ENCODE measurements at regions not wholly inside any gene's neighbourhood (a gene's known extent, or its start where the extent isn't known, plus 50 kb on each side); places are given as distances from the start of the nearest gene placed in this dataset.

GRCh38 chr3:84755860-84756259, 202.9 kb upstream of the CADM2 start:
- TF ChIP-seq SP1 (IDR thresholded peaks at IDR 0.05; ENCODE audit: low read depth, low read length) (no peak), SMC3 (IDR thresholded peaks at IDR 0.05; ENCODE audit: borderline replicate concordance, low read length) (no peak), MXI1 (IDR thresholded peaks at IDR 0.05; ENCODE audit: low read depth, low read length) (no peak), MYC (IDR thresholded peaks at IDR 0.05; ENCODE audit: insufficient read depth, insufficient read length, insufficient replicate concordance, low read length, severe bottlenecking) (no peak), YY1 (IDR thresholded peaks at IDR 0.05; ENCODE audit: low read depth, low read length) (no peak)
- TF ChIP-seq, protein P1, sequence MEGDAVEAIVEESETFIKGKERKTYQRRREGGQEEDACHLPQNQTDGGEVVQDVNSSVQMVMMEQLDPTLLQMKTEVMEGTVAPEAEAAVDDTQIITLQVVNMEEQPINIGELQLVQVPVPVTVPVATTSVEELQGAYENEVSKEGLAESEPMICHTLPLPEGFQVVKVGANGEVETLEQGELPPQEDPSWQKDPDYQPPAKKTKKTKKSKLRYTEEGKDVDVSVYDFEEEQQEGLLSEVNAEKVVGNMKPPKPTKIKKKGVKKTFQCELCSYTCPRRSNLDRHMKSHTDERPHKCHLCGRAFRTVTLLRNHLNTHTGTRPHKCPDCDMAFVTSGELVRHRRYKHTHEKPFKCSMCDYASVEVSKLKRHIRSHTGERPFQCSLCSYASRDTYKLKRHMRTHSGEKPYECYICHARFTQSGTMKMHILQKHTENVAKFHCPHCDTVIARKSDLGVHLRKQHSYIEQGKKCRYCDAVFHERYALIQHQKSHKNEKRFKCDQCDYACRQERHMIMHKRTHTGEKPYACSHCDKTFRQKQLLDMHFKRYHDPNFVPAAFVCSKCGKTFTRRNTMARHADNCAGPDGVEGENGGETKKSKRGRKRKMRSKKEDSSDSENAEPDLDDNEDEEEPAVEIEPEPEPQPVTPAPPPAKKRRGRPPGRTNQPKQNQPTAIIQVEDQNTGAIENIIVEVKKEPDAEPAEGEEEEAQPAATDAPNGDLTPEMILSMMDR (IDR thresholded peaks at IDR 0.05 in 2 of 3, conservative IDR thresholded peaks at IDR 0.05 in 1 of 3; ENCODE audit: control insufficient read depth in 2 of 3, extremely low read depth in 1 of 3, insufficient read depth in 1 of 3, low read depth in 3 of 3, low read length in 3 of 3): no peak
